Neural progenitor cell (in vitro differentiated cells): ENCODE measurements at regions not wholly inside any gene's neighbourhood (a gene's known extent, or its start where the extent isn't known, plus 50 kb on each side); places are given as distances from the start of the nearest gene placed in this dataset.
"Not testable (repeated sequence)": the region's sequence is repeated elsewhere in the genome, so short reads cannot be mapped to it uniquely, and the experiment has no call there.

ENCODE experiments used
- DNase-seq: peaks from one replicate; pipeline ENCODE4 v3.0.0-alpha.2; 2016; ENCODE audit warnings: low spot score
- H2AFZ ChIP-seq: fragments of 200-600 bp; sonication (generic); replicated peaks from 2 replicates; pipeline ENCODE4 v1.6.1; 2016; ENCODE audit warnings: antibody characterized with exemption
- H3F3A ChIP-seq: fragments of 200-600 bp; sonication (generic); 2 replicates; pipeline ENCODE4 v1.6.1; 2016; ENCODE audit warnings: antibody characterized with exemption, low read depth
- H3K27ac ChIP-seq: fragments of 200-600 bp; sonication (generic); 2 replicates; pipeline ENCODE4 v1.5.1; 2016; ENCODE audit warnings: mild to moderate bottlenecking
- H3K27me3 ChIP-seq: fragments of 200-600 bp; sonication (generic); 2 replicates; pipeline ENCODE4 v1.6.1; 2016; ENCODE audit warnings: mild to moderate bottlenecking, moderate library complexity
- H3K36me3 ChIP-seq: fragments of 200-600 bp; sonication (generic); 2 replicates; pipeline ENCODE4 v1.5.1; 2016
- H3K4me1 ChIP-seq: fragments of 200-600 bp; sonication (generic); 2 replicates; pipeline ENCODE4 v1.6.1; 2016; ENCODE audit warnings: mixed run types
- H3K4me2 ChIP-seq: fragments of 200-600 bp; sonication (generic); 2 replicates; pipeline ENCODE4 v1.6.1; 2016
- H3K4me3 ChIP-seq: fragments of 200-600 bp; sonication (generic); 2 replicates; pipeline ENCODE4 v1.5.1; 2016
- H3K79me2 ChIP-seq: fragments of 200-600 bp; sonication (generic); 2 replicates; pipeline ENCODE4 v1.6.1; 2016; ENCODE audit warnings: low read depth
- H3K9ac ChIP-seq: fragments of 200-600 bp; sonication (generic); 2 replicates; pipeline ENCODE4 v1.6.1; 2016
- H3K9me3 ChIP-seq: fragments of 200-600 bp; sonication (generic); 2 replicates; pipeline ENCODE4 v1.5.1; 2016; ENCODE audit warnings: low read depth
- H4K20me1 ChIP-seq: fragments of 200-600 bp; sonication (generic); 2 replicates; pipeline ENCODE4 v1.6.1; 2016; ENCODE audit warnings: low read depth
- H3K27ac Mint-ChIP-seq: 3 replicates; pipeline ENCODE4 v1.8.0; 2021; ENCODE audit warnings: mixed read lengths
- H3K27me3 Mint-ChIP-seq: 2 replicates; pipeline ENCODE4 v1.8.0; 2022; ENCODE audit warnings: low read depth, mild to moderate bottlenecking, inconsistent platforms, moderate library complexity, mixed read lengths; ENCODE audit not compliant: insufficient read depth
- H3K36me3 Mint-ChIP-seq: 3 replicates; pipeline ENCODE4 v1.8.0; 2021; ENCODE audit warnings: mixed read lengths
- H3K4me1 Mint-ChIP-seq: 3 replicates; pipeline ENCODE4 v1.8.0; 2021; ENCODE audit warnings: mixed read lengths
- H3K4me3 Mint-ChIP-seq: 3 replicates; pipeline ENCODE4 v1.8.0; 2021; ENCODE audit warnings: mild to moderate bottlenecking, moderate library complexity, mixed read lengths
- H3K9me3 Mint-ChIP-seq: 3 replicates; pipeline ENCODE4 v1.8.0; 2020; ENCODE audit warnings: mixed read lengths
- EZH2 ChIP-seq: fragments of 200-600 bp; sonication (generic); IDR thresholded peaks from 2 replicates; pipeline ENCODE4 v1.6.1; 2017; ENCODE audit warnings: antibody characterized with exemption, mild to moderate bottlenecking, moderate library complexity
- EZH2phosphoT487 ChIP-seq: fragments of 200-600 bp; sonication (generic); IDR thresholded peaks from 2 replicates; pipeline ENCODE4 v1.6.1; 2017; ENCODE audit warnings: antibody characterized with exemption
- TF ChIP-seq, protein P1 (sequence below): fragments of 200-600 bp; sonication (generic); IDR thresholded peaks from 2 replicates; pipeline ENCODE4 v1.5.1; 2017; ENCODE audit warnings: antibody characterized with exemption, mild to moderate bottlenecking

DNA sequence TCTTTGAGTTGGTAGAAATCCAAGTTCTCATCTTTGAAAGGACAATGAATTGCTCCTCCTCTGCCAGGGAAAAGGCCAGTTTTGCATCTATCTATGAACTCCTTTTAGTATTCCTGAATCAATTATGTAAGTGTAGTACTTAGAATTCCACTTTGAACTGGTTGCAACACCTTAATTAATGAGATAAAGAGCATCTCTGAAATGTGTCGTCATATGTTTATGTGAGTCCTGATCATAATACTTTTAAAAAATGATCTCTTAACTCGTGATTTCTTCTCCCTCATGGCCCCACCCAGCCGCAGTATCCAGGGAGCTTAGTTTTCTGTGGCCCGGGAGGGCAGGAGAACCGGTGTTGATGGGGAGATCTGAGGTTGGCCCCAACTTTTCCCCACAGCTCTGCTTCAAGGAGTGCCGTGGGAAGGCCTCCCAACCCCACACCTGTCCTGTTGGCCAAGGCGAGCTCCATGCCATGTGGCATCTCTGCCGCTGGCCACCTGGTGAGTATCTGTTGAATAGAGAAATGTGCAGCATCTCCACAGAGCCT is 203.5 kb downstream of the TMEM121 start:
- not testable (repeated sequence) for H3K36me3 Mint-ChIP-seq, H3K27ac ChIP-seq, H3K4me3 Mint-ChIP-seq, H3K36me3 ChIP-seq, H3K9ac ChIP-seq, H3K27ac Mint-ChIP-seq, H3K4me3 ChIP-seq, DNase-seq, H3K4me1 Mint-ChIP-seq, H3K4me1 ChIP-seq, H4K20me1 ChIP-seq, H3K9me3 ChIP-seq, H3F3A ChIP-seq, H3K79me2 ChIP-seq, H2AFZ ChIP-seq, H3K4me2 ChIP-seq, H3K27me3 ChIP-seq
- peaks cover 55% of the 10 kb centered on the region for H3K9me3 Mint-ChIP-seq
- H3K27me3 Mint-ChIP-seq, result peaks cover 12% of the 10 kb centered on the region

DNA sequence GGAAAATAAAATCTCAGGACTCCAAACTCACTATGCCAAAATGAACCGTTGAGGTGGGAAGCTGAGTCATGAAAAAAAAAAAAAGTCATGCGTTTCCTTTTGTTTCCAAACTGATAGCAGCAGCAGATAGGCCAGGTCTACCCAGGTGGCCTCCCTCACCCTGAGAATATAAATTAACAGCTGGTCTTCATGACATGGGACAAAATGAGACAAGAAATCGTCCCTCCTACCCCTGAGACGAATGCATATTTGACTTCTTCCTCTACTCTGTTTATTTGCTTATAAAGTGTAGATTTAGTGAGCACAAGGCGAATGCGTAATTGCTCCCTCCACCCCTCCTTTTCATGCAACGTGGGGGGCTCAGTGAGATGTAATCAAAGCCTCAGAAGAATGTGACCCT is 204.3 kb downstream of the TMEM121 start:
- Mint-ChIP-seq H3K9me3 (peaks cover 52% of the 10 kb centered on the region), H3K27me3 (peaks cover 12% of the 10 kb centered on the region)
- H3K4me1 Mint-ChIP-seq, H3K27ac ChIP-seq, H3K4me1 ChIP-seq, H3K79me2 ChIP-seq, H3K27me3 ChIP-seq, H3K27ac Mint-ChIP-seq, H2AFZ ChIP-seq, H3K4me3 ChIP-seq, H3K36me3 ChIP-seq, H3F3A ChIP-seq, H4K20me1 ChIP-seq, H3K9ac ChIP-seq, H3K36me3 Mint-ChIP-seq, H3K9me3 ChIP-seq, H3K4me3 Mint-ChIP-seq, H3K4me2 ChIP-seq, DNase-seq: not testable (repeated sequence)

DNA sequence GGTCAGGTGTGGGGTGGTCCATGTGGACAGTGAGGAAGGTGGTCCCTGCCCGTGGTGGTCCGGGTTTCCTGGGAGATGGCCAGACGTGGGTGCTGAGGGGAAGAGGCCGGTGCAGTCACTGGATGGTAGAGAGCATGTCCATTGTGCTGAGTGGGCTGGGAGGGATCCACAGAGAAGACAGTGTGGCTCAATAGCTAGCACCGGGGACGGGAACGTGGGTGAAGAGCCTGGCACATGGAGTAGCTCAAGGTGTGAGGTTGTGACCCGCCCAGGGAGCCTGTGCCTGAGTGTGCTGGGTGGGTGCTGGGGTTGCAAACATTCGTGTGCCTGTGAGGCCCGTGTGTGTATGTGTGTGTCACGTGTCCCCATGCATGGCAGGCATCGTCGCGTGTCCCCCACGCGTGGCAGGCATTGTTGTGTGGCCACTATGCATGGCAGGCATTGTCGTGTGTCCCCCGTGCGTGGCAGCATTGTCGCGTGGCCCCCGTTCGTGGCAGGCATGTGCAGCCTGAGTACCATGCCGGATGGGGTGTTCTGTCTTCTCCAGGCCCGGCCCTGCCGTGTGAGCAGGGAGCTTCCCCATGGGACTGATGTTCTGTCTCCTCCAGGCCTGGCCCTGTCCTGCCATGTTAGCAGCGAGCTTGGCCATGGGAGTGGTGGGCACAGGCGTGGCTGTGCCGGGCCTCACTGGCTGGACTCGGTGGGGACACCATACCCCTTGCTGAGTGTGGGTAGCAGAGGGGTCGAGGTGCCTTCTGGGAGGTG is 205.0 kb downstream of the TMEM121 start:
- H3K4me1 Mint-ChIP-seq, H3K36me3 ChIP-seq, H3K4me2 ChIP-seq, H3K27ac Mint-ChIP-seq, DNase-seq, H3K79me2 ChIP-seq, H3K9ac ChIP-seq, H3F3A ChIP-seq, H3K27ac ChIP-seq, H3K36me3 Mint-ChIP-seq, H2AFZ ChIP-seq, H4K20me1 ChIP-seq, H3K9me3 ChIP-seq, H3K4me1 ChIP-seq, H3K4me3 ChIP-seq, H3K4me3 Mint-ChIP-seq, H3K27me3 ChIP-seq: not testable (repeated sequence)
- H3K27me3 Mint-ChIP-seq, result peaks cover 12% of the 10 kb centered on the region
- H3K9me3 Mint-ChIP-seq, result peaks cover 52% of the 10 kb centered on the region

DNA sequence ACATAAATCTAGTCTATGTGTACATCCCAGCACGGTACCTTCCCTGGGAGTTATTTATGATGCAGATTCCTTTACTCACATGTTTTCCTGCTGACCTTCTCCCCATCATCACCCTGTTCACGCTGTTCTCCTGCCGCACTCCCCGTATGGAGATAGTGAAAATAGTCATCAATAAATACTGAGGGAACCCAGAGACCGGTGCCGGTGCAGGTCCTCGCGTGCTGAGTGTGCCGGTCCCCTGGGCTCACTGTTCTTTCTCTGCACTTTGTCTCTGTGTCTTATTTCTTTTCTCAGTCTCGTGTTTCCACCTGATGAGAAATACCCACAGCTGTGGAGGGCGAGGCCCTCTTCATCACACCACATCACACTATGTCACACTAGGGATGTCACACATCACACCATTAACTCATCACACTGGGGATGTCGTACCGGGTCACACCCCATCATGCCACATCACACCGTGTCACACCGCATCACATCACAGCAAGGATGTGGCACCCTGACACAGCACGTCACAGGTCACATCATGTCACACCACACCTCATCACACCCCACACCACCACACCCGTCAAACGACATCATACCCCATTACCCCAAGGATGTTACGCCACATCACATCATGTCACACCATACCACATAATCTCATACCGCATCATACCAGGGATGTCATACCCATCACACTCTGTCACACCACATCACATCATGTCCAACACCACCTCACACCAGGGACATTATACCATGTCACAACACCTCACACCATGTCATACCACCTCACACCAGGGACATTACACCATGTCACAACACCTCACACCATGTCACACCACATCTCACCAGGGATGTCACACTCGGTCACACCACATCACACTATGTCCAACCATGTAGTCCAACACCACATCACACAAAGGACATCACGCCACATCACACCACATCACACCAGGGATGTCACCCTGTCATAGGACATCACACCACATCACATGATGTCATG is 207.0 kb downstream of the TMEM121 start:
- H3K27ac ChIP-seq, result no peak overlapping the region
- no peaks in the 10 kb centered on the region for H3K79me2 ChIP-seq
- no peaks in the 10 kb centered on the region for H3K9me3 ChIP-seq
- no peak overlapping the region for H3K4me3 Mint-ChIP-seq
- H3K4me2 ChIP-seq, result no peak overlapping the region
- H3K27me3 ChIP-seq, result no peaks in the 10 kb centered on the region
- H3K27ac Mint-ChIP-seq, result no peak overlapping the region
- TF ChIP-seq EZH2 (no peak), EZH2phosphoT487 (no peak)
- TF ChIP-seq, protein P1, sequence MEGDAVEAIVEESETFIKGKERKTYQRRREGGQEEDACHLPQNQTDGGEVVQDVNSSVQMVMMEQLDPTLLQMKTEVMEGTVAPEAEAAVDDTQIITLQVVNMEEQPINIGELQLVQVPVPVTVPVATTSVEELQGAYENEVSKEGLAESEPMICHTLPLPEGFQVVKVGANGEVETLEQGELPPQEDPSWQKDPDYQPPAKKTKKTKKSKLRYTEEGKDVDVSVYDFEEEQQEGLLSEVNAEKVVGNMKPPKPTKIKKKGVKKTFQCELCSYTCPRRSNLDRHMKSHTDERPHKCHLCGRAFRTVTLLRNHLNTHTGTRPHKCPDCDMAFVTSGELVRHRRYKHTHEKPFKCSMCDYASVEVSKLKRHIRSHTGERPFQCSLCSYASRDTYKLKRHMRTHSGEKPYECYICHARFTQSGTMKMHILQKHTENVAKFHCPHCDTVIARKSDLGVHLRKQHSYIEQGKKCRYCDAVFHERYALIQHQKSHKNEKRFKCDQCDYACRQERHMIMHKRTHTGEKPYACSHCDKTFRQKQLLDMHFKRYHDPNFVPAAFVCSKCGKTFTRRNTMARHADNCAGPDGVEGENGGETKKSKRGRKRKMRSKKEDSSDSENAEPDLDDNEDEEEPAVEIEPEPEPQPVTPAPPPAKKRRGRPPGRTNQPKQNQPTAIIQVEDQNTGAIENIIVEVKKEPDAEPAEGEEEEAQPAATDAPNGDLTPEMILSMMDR, result no peak
- H3F3A ChIP-seq, result no peaks in the 10 kb centered on the region
- H2AFZ ChIP-seq, result no peak overlapping the region
- peaks cover 44% of the 10 kb centered on the region for H3K9me3 Mint-ChIP-seq
- no peaks in the 10 kb centered on the region for H4K20me1 ChIP-seq
- no peak overlapping the region for H3K9ac ChIP-seq
- H3K36me3 Mint-ChIP-seq, result no peaks in the 10 kb centered on the region
- peaks cover 10% of the 10 kb centered on the region for H3K27me3 Mint-ChIP-seq
- H3K4me1 Mint-ChIP-seq, result no peaks in the 10 kb centered on the region
- H3K4me1 ChIP-seq, result no peaks in the 10 kb centered on the region
- no peak for DNase-seq
- no peaks in the 10 kb centered on the region for H3K36me3 ChIP-seq
- H3K4me3 ChIP-seq, result no peak overlapping the region

DNA sequence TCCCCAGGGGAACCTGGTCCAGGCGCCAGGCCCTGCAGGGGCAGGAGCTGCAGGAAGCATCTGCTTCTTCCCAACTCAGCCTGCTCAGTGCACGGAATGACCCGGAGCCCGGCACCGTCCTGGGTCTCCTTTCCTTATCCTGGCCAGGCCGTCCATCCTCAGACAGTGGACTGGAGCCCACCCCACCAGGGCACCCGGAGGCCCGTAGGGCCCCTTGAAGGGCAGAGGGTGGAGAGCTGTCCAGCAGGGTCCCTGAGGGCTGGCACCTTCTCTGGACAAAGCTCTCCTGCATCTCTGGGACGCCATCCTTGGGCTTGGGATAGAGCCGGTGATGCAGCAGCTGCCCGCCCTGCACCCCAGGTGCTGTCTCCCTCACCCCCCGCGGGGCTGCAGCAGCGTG is 207.9 kb downstream of the TMEM121 start:
- H3K4me3 Mint-ChIP-seq, H3K27ac Mint-ChIP-seq, H3F3A ChIP-seq, H3K9ac ChIP-seq, H2AFZ ChIP-seq, H3K27ac ChIP-seq, H3K79me2 ChIP-seq, H3K27me3 ChIP-seq, H3K4me3 ChIP-seq, H3K27me3 Mint-ChIP-seq, H3K4me2 ChIP-seq, H4K20me1 ChIP-seq, H3K36me3 ChIP-seq, H3K9me3 ChIP-seq, H3K4me1 ChIP-seq, H3K36me3 Mint-ChIP-seq, H3K4me1 Mint-ChIP-seq, DNase-seq: not testable (repeated sequence)
- H3K9me3 Mint-ChIP-seq, result peaks cover 40% of the 10 kb centered on the region

DNA sequence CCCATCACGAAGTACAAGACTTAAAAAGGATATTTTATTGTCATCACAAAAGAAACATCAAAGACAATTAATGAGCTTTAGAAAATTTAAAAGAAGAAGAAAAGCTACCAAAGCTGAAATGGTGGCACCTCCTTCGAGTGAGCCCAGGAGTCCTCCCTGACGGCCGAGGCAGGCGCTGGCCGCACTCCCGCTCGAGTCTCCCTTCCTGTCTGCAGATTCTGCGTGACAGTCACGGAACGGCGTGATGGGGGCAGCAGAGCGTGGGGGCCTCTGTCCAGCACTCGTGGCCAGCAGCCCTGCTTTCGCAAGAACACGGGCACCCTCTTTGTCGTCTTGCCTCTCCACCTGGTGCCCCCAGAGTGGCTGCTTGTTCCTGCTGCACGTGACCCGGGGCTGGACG is 209.9 kb downstream of the TMEM121 start:
- H3K9me3 Mint-ChIP-seq, result peaks cover 25% of the 10 kb centered on the region
- not testable (repeated sequence) for H3K4me1 Mint-ChIP-seq, H3K4me3 Mint-ChIP-seq, H3K9me3 ChIP-seq, H3K27ac ChIP-seq, H3K27ac Mint-ChIP-seq, H3K4me2 ChIP-seq, H3K36me3 Mint-ChIP-seq, H2AFZ ChIP-seq, H3K79me2 ChIP-seq, H3K9ac ChIP-seq, DNase-seq, H3K4me1 ChIP-seq, H3K36me3 ChIP-seq, H3F3A ChIP-seq, H3K4me3 ChIP-seq, H3K27me3 Mint-ChIP-seq, H3K27me3 ChIP-seq, H4K20me1 ChIP-seq
